Dermis microvascular lymphatic vessel endothelial cell (primary cell): ENCODE measurements at regions not wholly inside any gene's neighbourhood (a gene's known extent, or its start where the extent isn't known, plus 50 kb on each side); places are given as distances from the start of the nearest gene placed in this dataset.

Experiments used
- DNase-seq, 2 donors: peaks; one replicate each; pipeline versions ENCODE4 v3.0.0 to v3.0.0-alpha.2; 2010; ENCODE audit warnings: low read depth in 2 of 2

- DNase-seq: no peak
Measured at GRCh38 chr4:165610679-165611437, 232.1 kb downstream of the CPE start.

GRCh38 chr4:165612936-165613335, 234.1 kb downstream of the CPE start:
- DNase-seq: no peak

GRCh38 chr4:165613581-165613980, 234.8 kb downstream of the CPE start:
- DNase-seq: no peak

- DNase-seq: no peak
Measured at GRCh38 chr4:165620913-165621312, 242.1 kb downstream of the CPE start.

GRCh38 chr4:165621983-165622382, 243.2 kb downstream of the CPE start:
- peak; percentile 29 to 88 for DNase-seq

GRCh38 chr4:165625281-165625680, 246.5 kb downstream of the CPE start:
- DNase-seq: peak in 1 of 2 donors; percentile 56

- DNase-seq: no peak
Measured at GRCh38 chr4:165626316-165626715, 246.7 kb upstream of the TLL1 start.

GRCh38 chr4:165627128-165627527, 245.9 kb upstream of the TLL1 start:
- DNase-seq: no peak

GRCh38 chr4:165627548-165627947, 245.5 kb upstream of the TLL1 start:
- DNase-seq: no peak

- no peak for DNase-seq
Measured at GRCh38 chr4:165628572-165628971, 244.5 kb upstream of the TLL1 start.

GRCh38 chr4:165630671-165631070, 242.4 kb upstream of the TLL1 start:
- DNase-seq: no peak

- no peak for DNase-seq
Measured at GRCh38 chr4:165631208-165631894, 241.7 kb upstream of the TLL1 start.

- DNase-seq: no peak
Measured at GRCh38 chr4:165631912-165632311, 241.1 kb upstream of the TLL1 start.

GRCh38 chr4:165634766-165635165, 238.3 kb upstream of the TLL1 start:
- DNase-seq: peak in 1 of 2 donors; percentile 20

- DNase-seq: no peak
Measured at GRCh38 chr4:165635381-165635780, 237.7 kb upstream of the TLL1 start.

- DNase-seq: no peak
Measured at GRCh38 chr4:165635951-165636350, 237.1 kb upstream of the TLL1 start.

GRCh38 chr4:165651901-165652300, 221.1 kb upstream of the TLL1 start:
- no peak for DNase-seq

GRCh38 chr4:165654556-165654955, 218.5 kb upstream of the TLL1 start:
- no peak for DNase-seq

GRCh38 chr4:165656399-165656798, 216.6 kb upstream of the TLL1 start:
- no peak for DNase-seq

- no peak for DNase-seq
Measured at GRCh38 chr4:165656829-165657490, 216.1 kb upstream of the TLL1 start.

- peak in 1 of 2 donors; percentile 48 for DNase-seq
Measured at GRCh38 chr4:165662341-165662740, 210.7 kb upstream of the TLL1 start.

GRCh38 chr4:165663411-165663810, 209.6 kb upstream of the TLL1 start:
- no peak for DNase-seq

- no peak for DNase-seq
Measured at GRCh38 chr4:165666836-165667235, 206.2 kb upstream of the TLL1 start.
